SK-N-SH (cell line): ENCODE measurements at regions not wholly inside any gene's neighbourhood (a gene's known extent, or its start where the extent isn't known, plus 50 kb on each side); places are given as distances from the start of the nearest gene placed in this dataset.

Experiments used
- CTCF ChIA-PET: fragments of 300-600, 350-600 bp; formaldehyde crosslinking; extraction: SDS; loops from one replicate; lab custom pipeline; 2021; lab: Yijun Ruan, JAX
- POLR2A ChIA-PET: fragments of 350-600 bp; sonication (Branson Sonifier 250); formaldehyde crosslinking; extraction: SDS; loops from one replicate; lab custom pipeline; 2020; ENCODE audit warnings: antibody characterized with exemption, inconsistent platforms; lab: Yijun Ruan, JAX
- DNase-seq: peaks from one replicate; pipeline ENCODE4 v3.0.0; 2012
- H2AFZ ChIP-seq: fragments of 200-600 bp; sonication (generic); 2 replicates; pipeline ENCODE4 v1.8.1; 2016; ENCODE audit warnings: antibody characterized with exemption, mild to moderate bottlenecking, low read depth
- H3F3A ChIP-seq: fragments of 200-600 bp; sonication (generic); replicated peaks from 2 replicates; pipeline ENCODE3; 2016; ENCODE audit warnings: antibody characterized with exemption, mild to moderate bottlenecking; ENCODE audit not compliant: insufficient read depth
- H3K27ac ChIP-seq, 2 experiments: fragments of 200-500 bp in 1 of 2; fragments of 200-600 bp in 1 of 2; sonication (Bioruptor generic) in 1 of 2; sonication (generic), shearing (Covaris generic) in 1 of 2; 2 replicates each; pipeline versions ENCODE4 v1.5.1 to v1.6.1; 2014 to 2016; ENCODE audit warnings: low read depth in 2 of 2, inconsistent platforms in 1 of 2, low read length in 1 of 2, mild to moderate bottlenecking in 1 of 2, mixed read lengths in 1 of 2
- H3K27me3 ChIP-seq: fragments of 200-600 bp; sonication (generic), shearing (Covaris generic); 2 replicates; pipeline ENCODE4 v1.6.1; 2016; ENCODE audit warnings: mixed run types; ENCODE audit not compliant: insufficient read depth
- H3K36me3 ChIP-seq, 2 experiments: fragments of 200-500 bp in 1 of 2; fragments of 200-600 bp in 1 of 2; sonication (Bioruptor generic) in 1 of 2; sonication (generic) in 1 of 2; replicated peaks in 1 of 2; 2 replicates each; pipeline versions ENCODE3 to v1.5.1; 2014 to 2016; ENCODE audit warnings: low read length in 1 of 2, mild to moderate bottlenecking in 1 of 2; ENCODE audit not compliant: insufficient read depth in 2 of 2, control insufficient read depth in 1 of 2
- H3K4me1 ChIP-seq, 2 experiments: fragments of 200-500 bp in 1 of 2; fragments of 200-600 bp in 1 of 2; sonication (Bioruptor generic) in 1 of 2; sonication (generic), shearing (Covaris generic) in 1 of 2; 2 replicates each; pipeline versions ENCODE4 v1.5.1 to v1.6.1; 2014 to 2016; ENCODE audit warnings: low read depth in 1 of 2, low read length in 1 of 2, mixed run types in 1 of 2; ENCODE audit not compliant: insufficient read depth in 2 of 2, control insufficient read depth in 1 of 2
- H3K4me2 ChIP-seq: fragments of 200-600 bp; sonication (generic), shearing (Covaris generic); 2 replicates; pipeline ENCODE4 v1.6.1; 2017; ENCODE audit warnings: mixed run types
- H3K4me3 ChIP-seq, 2 experiments: fragments of 200-500 bp in 1 of 2; fragments of 200-600 bp in 1 of 2; sonication (Bioruptor generic) in 1 of 2; sonication (generic), shearing (Covaris generic) in 1 of 2; 2 replicates each; pipeline versions ENCODE4 v1.5.1 to v1.8.1; 2014 to 2016; ENCODE audit warnings: low read depth in 2 of 2, inconsistent platforms in 1 of 2, low read length in 1 of 2, mild to moderate bottlenecking in 1 of 2, mixed read lengths in 1 of 2, moderate library complexity in 1 of 2
- H3K79me2 ChIP-seq: fragments of 200-600 bp; sonication (generic); 2 replicates; pipeline ENCODE4 v1.8.1; 2017; ENCODE audit warnings: mild to moderate bottlenecking; ENCODE audit not compliant: insufficient read depth
- H3K9ac ChIP-seq: fragments of 200-600 bp; sonication (generic); 2 replicates; pipeline ENCODE4 v1.6.1; 2017; ENCODE audit warnings: mixed run types
- H3K9me2 ChIP-seq: fragments of 200-600 bp; sonication (generic); 2 replicates; pipeline ENCODE4 v1.6.1; 2017; ENCODE audit warnings: mixed run types
- H3K9me3 ChIP-seq: fragments of 200-600 bp; sonication (generic); 2 replicates; pipeline ENCODE4 v1.6.1; 2017; ENCODE audit warnings: mixed run types, mild to moderate bottlenecking, moderate library complexity
- H4K20me1 ChIP-seq: fragments of 200-600 bp; sonication (generic); 2 replicates; pipeline ENCODE4 v1.6.1; 2017; ENCODE audit warnings: mild to moderate bottlenecking, mixed run types; ENCODE audit not compliant: insufficient read depth
- CHD2 ChIP-seq: fragments of 150-350 bp; IDR thresholded peaks from 2 replicates; pipeline ENCODE4 v1.6.1; 2018; ENCODE audit warnings: low read length; ENCODE audit not compliant: partially characterized antibody
- ELF1 ChIP-seq: IDR thresholded peaks from 2 replicates; pipeline ENCODE4 v1.4.0; 2012
- EP300 ChIP-seq, 2 experiments: IDR thresholded peaks; 2 replicates each; pipeline versions ENCODE4 v1.4.0 to v1.6.1; 2012; ENCODE audit warnings: borderline replicate concordance in 1 of 2, low read depth in 1 of 2, low read length in 1 of 2
- EZH2phosphoT487 ChIP-seq: fragments of 200-600 bp; sonication (generic); IDR thresholded peaks from 2 replicates; pipeline ENCODE4 v1.6.1; 2017; ENCODE audit warnings: low read depth, mixed run types, mild to moderate bottlenecking, antibody characterized with exemption, moderate library complexity, borderline replicate concordance
- FOSL2 ChIP-seq: IDR thresholded peaks from 2 replicates; pipeline ENCODE4 v1.4.0; 2012; ENCODE audit warnings: low read depth, mild to moderate bottlenecking, moderate library complexity, borderline replicate concordance
- FOXM1 ChIP-seq: IDR thresholded peaks from 2 replicates; pipeline ENCODE4 v1.4.0; 2012; ENCODE audit warnings: low read depth, mild to moderate bottlenecking
- GABPA ChIP-seq: IDR thresholded peaks from 2 replicates; pipeline ENCODE4 v1.4.0; 2012; ENCODE audit warnings: low read depth, mild to moderate bottlenecking
- GATA2 ChIP-seq: sonication (generic); formaldehyde crosslinking; IDR thresholded peaks from 2 replicates; pipeline ENCODE4 v1.5.0; 2020; ENCODE audit warnings: mild to moderate bottlenecking, missing genetic modification reagents
- JUND ChIP-seq: IDR thresholded peaks from 2 replicates; pipeline ENCODE4 v1.4.0; 2012
- MEF2A ChIP-seq: IDR thresholded peaks from 2 replicates; pipeline ENCODE4 v1.4.0; 2012; ENCODE audit warnings: low read depth, borderline replicate concordance
- RCOR1 ChIP-seq: fragments of 150-350 bp; IDR thresholded peaks from 2 replicates; pipeline ENCODE4 v1.6.1; 2017; ENCODE audit warnings: antibody characterized with exemption, low read length
- RFX5 ChIP-seq: IDR thresholded peaks from 2 replicates; pipeline ENCODE4 v1.6.1; 2012; ENCODE audit warnings: mild to moderate bottlenecking, improper control_type of control experiment, low read length
- SMC3 ChIP-seq: IDR thresholded peaks from 2 replicates; pipeline ENCODE4 v1.6.1; 2012; ENCODE audit warnings: low read depth, low read length, improper control_type of control experiment
- TAF1 ChIP-seq: IDR thresholded peaks from 2 replicates; pipeline ENCODE4 v1.6.1; 2012; ENCODE audit warnings: low read depth, mild to moderate bottlenecking, low read length, moderate library complexity, borderline replicate concordance
- YY1 ChIP-seq: IDR thresholded peaks from 2 replicates; pipeline ENCODE4 v1.4.0; 2012; ENCODE audit warnings: low read depth, mild to moderate bottlenecking
- whole genome bisulfite sequencing: methylation state at CpG from one replicate; pipeline ENCODE4 v1.1.6; 2017; ENCODE audit warnings: low lambda C conversion rate; 5-methylcytosine and 5-hydroxymethylcytosine counted together
- TF ChIP-seq, protein P1 (sequence below): IDR thresholded peaks from 2 replicates; pipeline ENCODE4; 2012
- TF ChIP-seq, protein P2 (sequence below): fragments of 200-600 bp; sonication (generic); IDR thresholded peaks from 2 replicates; pipeline ENCODE4 v1.6.1; 2017; ENCODE audit warnings: antibody characterized with exemption, mild to moderate bottlenecking, moderate library complexity
- TF ChIP-seq, protein P3 (sequence below): fragments of 150-350 bp; IDR thresholded peaks from 2 replicates; pipeline ENCODE4 v1.6.1; 2016; ENCODE audit warnings: mild to moderate bottlenecking, low read depth, low read length
- TF ChIP-seq, protein P4 (sequence below): IDR thresholded peaks from 2 replicates; pipeline ENCODE4 v1.4.0; 2012; ENCODE audit warnings: low read depth, borderline replicate concordance

DNA sequence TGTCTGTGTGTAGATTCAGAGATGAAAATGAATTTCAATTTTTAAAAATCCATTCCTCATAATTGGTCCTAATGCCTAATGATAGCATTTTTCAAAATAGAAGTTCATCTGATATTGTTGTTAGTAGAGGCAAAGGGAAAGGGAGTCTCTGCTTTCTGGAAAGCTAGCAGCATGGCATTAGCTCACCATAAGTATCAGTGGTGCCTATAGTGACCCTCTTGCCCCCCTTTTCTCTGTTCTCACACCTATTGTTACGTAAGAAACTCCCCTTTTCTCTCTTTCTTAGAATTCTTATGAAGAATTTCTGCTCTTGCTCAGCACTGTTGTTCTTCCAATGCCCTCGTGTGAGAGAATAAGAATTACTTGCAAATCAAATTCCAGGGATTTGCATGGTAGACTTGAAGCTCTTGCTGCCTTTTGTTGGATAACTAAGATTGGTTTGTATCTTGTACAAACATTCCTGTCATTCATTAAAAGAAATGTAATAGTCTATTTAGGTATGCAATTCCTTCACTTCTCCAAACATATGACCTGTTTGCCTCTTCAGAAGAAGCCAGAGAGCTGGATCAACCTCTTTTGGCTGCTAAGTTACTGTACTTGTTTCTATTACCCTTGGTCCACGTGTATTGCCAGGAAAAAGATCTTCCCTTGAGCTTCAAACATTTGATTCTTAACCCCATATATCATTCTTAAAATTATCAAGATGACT is 69.2 kb upstream of the MAGI3 start:
- Histone ChIP-seq H4K20me1 (no peaks in the 10 kb centered on the region), H3K9me2 (no peaks in the 10 kb centered on the region), H3K27ac (no peak overlapping the region), H3K9ac (no peak overlapping the region), H3F3A (no peaks in the 10 kb centered on the region), H3K4me2 (no peak overlapping the region), H3K9me3 (no peaks in the 10 kb centered on the region), H3K4me3 (no peak overlapping the region), H2AFZ (no peak overlapping the region), H3K4me1 (no peaks in the 10 kb centered on the region), H3K27me3 (no peaks in the 10 kb centered on the region), H3K79me2 (no peaks in the 10 kb centered on the region)
- DNase-seq, result no peak
- 60% methylated on average over 3 of the region's 3 CpGs for WGBS
- POLR2A ChIA-PET, result no interaction called here
- no peak for TF ChIP-seq MEF2A
- TF ChIP-seq FOSL2, result no peak
- TF ChIP-seq GABPA, result no peak
- TF ChIP-seq, protein P1, sequence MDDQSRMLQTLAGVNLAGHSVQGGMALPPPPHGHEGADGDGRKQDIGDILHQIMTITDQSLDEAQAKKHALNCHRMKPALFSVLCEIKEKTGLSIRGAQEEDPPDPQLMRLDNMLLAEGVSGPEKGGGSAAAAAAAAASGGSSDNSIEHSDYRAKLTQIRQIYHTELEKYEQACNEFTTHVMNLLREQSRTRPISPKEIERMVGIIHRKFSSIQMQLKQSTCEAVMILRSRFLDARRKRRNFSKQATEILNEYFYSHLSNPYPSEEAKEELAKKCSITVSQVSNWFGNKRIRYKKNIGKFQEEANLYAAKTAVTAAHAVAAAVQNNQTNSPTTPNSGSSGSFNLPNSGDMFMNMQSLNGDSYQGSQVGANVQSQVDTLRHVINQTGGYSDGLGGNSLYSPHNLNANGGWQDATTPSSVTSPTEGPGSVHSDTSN, result no peak
- TF ChIP-seq RCOR1, result no peak
- no peak for TF ChIP-seq EZH2phosphoT487
- no peak for TF ChIP-seq FOXM1
- TF ChIP-seq YY1, result no peak
- no peak for TF ChIP-seq ELF1
- no peak for TF ChIP-seq JUND
- TF ChIP-seq, protein P2, sequence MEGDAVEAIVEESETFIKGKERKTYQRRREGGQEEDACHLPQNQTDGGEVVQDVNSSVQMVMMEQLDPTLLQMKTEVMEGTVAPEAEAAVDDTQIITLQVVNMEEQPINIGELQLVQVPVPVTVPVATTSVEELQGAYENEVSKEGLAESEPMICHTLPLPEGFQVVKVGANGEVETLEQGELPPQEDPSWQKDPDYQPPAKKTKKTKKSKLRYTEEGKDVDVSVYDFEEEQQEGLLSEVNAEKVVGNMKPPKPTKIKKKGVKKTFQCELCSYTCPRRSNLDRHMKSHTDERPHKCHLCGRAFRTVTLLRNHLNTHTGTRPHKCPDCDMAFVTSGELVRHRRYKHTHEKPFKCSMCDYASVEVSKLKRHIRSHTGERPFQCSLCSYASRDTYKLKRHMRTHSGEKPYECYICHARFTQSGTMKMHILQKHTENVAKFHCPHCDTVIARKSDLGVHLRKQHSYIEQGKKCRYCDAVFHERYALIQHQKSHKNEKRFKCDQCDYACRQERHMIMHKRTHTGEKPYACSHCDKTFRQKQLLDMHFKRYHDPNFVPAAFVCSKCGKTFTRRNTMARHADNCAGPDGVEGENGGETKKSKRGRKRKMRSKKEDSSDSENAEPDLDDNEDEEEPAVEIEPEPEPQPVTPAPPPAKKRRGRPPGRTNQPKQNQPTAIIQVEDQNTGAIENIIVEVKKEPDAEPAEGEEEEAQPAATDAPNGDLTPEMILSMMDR, result no peak
- TF ChIP-seq TAF1, result no peak
- TF ChIP-seq, protein P3, sequence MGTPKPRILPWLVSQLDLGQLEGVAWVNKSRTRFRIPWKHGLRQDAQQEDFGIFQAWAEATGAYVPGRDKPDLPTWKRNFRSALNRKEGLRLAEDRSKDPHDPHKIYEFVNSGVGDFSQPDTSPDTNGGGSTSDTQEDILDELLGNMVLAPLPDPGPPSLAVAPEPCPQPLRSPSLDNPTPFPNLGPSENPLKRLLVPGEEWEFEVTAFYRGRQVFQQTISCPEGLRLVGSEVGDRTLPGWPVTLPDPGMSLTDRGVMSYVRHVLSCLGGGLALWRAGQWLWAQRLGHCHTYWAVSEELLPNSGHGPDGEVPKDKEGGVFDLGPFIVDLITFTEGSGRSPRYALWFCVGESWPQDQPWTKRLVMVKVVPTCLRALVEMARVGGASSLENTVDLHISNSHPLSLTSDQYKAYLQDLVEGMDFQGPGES, result no peak
- TF ChIP-seq SMC3, result no peak
- no peak for TF ChIP-seq CHD2
- no peak for TF ChIP-seq EP300 (IDR thresholded peaks at IDR 0.05; ENCODE audit: borderline replicate concordance in 1 of 2, low read depth in 1 of 2, low read length in 1 of 2)
- no peak for TF ChIP-seq GATA2 (CRISPR knock-in tag)
- TF ChIP-seq RFX5, result no peak
- TF ChIP-seq, protein P4, sequence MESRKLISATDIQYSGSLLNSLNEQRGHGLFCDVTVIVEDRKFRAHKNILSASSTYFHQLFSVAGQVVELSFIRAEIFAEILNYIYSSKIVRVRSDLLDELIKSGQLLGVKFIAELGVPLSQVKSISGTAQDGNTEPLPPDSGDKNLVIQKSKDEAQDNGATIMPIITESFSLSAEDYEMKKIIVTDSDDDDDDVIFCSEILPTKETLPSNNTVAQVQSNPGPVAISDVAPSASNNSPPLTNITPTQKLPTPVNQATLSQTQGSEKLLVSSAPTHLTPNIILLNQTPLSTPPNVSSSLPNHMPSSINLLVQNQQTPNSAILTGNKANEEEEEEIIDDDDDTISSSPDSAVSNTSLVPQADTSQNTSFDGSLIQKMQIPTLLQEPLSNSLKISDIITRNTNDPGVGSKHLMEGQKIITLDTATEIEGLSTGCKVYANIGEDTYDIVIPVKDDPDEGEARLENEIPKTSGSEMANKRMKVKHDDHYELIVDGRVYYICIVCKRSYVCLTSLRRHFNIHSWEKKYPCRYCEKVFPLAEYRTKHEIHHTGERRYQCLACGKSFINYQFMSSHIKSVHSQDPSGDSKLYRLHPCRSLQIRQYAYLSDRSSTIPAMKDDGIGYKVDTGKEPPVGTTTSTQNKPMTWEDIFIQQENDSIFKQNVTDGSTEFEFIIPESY, result no peak
- TF ChIP-seq, all 33 proteins: peak for 0
- no peaks in the 10 kb centered on the region for H3K36me3 ChIP-seq
- CTCF ChIA-PET, result interaction anchor here (1.2 to 1.5 kb wide), 2 partner anchors 15 to 101 kb away, joined by 3 to 6 read pairs; no protein-coding TSS in a partner anchor
